ENCODE measurements at regions not wholly inside any gene's neighbourhood (a gene's known extent, or its start where the extent isn't known, plus 50 kb on each side); places are given as distances from the start of the nearest gene placed in this dataset.

DNA sequence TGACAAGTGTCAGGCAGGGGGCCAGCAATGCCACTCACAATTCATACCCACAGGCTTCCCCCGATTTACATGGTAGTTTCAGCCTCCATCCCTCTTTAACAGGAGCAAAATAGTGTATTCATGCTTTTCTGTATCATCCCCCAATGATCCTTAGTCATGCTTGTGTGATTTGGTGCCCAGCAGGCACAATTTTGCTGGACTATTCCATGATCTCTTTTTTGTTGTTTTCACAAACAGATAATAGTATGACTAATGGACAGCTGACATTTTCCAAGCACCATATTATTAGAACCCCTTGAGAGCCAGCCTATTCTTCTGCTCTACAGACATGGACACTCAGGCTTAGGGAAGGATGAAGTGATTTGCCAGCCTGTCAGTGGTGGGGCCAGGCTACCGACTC lies 128.2 kb upstream of the RIPOR2 start:
- no peak for TF ChIP-seq EZH2phosphoT487 (IDR thresholded peaks at IDR 0.05; ENCODE audit: borderline replicate concordance)
- TF ChIP-seq, protein P1, sequence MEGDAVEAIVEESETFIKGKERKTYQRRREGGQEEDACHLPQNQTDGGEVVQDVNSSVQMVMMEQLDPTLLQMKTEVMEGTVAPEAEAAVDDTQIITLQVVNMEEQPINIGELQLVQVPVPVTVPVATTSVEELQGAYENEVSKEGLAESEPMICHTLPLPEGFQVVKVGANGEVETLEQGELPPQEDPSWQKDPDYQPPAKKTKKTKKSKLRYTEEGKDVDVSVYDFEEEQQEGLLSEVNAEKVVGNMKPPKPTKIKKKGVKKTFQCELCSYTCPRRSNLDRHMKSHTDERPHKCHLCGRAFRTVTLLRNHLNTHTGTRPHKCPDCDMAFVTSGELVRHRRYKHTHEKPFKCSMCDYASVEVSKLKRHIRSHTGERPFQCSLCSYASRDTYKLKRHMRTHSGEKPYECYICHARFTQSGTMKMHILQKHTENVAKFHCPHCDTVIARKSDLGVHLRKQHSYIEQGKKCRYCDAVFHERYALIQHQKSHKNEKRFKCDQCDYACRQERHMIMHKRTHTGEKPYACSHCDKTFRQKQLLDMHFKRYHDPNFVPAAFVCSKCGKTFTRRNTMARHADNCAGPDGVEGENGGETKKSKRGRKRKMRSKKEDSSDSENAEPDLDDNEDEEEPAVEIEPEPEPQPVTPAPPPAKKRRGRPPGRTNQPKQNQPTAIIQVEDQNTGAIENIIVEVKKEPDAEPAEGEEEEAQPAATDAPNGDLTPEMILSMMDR (conservative IDR thresholded peaks at IDR 0.05; ENCODE audit: low read length) = no peak

Data from Loucy (cell line).